Prostate gland (tissue), 2 donors: ENCODE measurements at regions not wholly inside any gene's neighbourhood (a gene's known extent, or its start where the extent isn't known, plus 50 kb on each side); places are given as distances from the start of the nearest gene placed in this dataset.

ENCODE experiments used
- DNase-seq: peaks from one replicate; pipeline ENCODE4 v3.0.0-alpha.2; 2019; ENCODE audit warnings: low spot score
- H3K27ac ChIP-seq, 2 donors: fragments of 200-600 bp; sonication (generic); 2 replicates each; pipeline ENCODE4 v1.5.1; 2017 to 2019
- H3K27me3 ChIP-seq: fragments of 200-600 bp; sonication (generic); replicated peaks from 2 replicates; pipeline ENCODE4 v1.5.1; 2019; ENCODE audit not compliant: insufficient read depth
- H3K36me3 ChIP-seq, 2 donors: fragments of 200-600 bp; sonication (generic); 1 replicate in 1 of 2; 2 replicates in 1 of 2; pipeline versions ENCODE4 v1.5.1 to v1.8.1; 2017 to 2019
- H3K4me1 ChIP-seq: fragments of 200-600 bp; sonication (generic); replicated peaks from 2 replicates; pipeline ENCODE4 v1.5.1; 2019
- H3K4me3 ChIP-seq, 2 donors: fragments of 200-600 bp; sonication (generic); 2 replicates each; pipeline ENCODE4 v1.5.1; 2017 to 2019
- H3K9me3 ChIP-seq: fragments of 200-600 bp; sonication (generic); 2 replicates; pipeline ENCODE4 v1.5.1; 2017
- CTCF ChIP-seq, 4 experiments: fragments of 200-600 bp in 2 of 4; fragments of 450-650 bp in 2 of 4; sonication (generic) in 2 of 4; IDR thresholded peaks; 1 replicate in 3 of 4; 2 replicates in 1 of 4; pipeline ENCODE4 v1.5.1; 2016 to 2019; ENCODE audit warnings: antibody characterized with exemption in 4 of 4, mild to moderate bottlenecking in 2 of 4, moderate library complexity in 2 of 4
- POLR2A ChIP-seq: fragments of 450-650 bp; IDR thresholded peaks from one replicate; pipeline ENCODE4 v1.6.1; 2016; ENCODE audit warnings: antibody characterized with exemption, mild to moderate bottlenecking
- POLR2AphosphoS5 ChIP-seq: sonication (generic); formaldehyde crosslinking; IDR thresholded peaks from one replicate; pipeline ENCODE4 v1.6.1; 2017; ENCODE audit warnings: antibody characterized with exemption
- WGBS: methylation state at CpG from one replicate; pipeline ENCODE4 v1.1.5; 2018; 5-methylcytosine and 5-hydroxymethylcytosine counted together
- intact Hi-C: fragments of 100-400 bp; cut with DNase I; formaldehyde crosslinking; loops from one replicate; pipeline ENCODE4 v1.14.2; 2022

- Histone ChIP-seq H3K4me1 (no peaks in the 10 kb centered on the region), H3K27me3 (no peaks in the 10 kb centered on the region), H3K9me3 (no peaks in the 10 kb centered on the region), H3K36me3 (no peaks in the 10 kb centered on the region), H3K27ac (no peak overlapping the region), H3K4me3 (no peak overlapping the region)
- WGBS, result 66% methylated on average over 23 of the region's 23 CpGs
- TF ChIP-seq POLR2AphosphoS5 (no peak), POLR2A (no peak), CTCF (IDR thresholded peaks at IDR 0.05) (no peak)
- intact Hi-C loops, result no loop called here
- DNase-seq, result no peak
Measured at GRCh38 chr7:3094701-3095445, 51.2 kb upstream of the CARD11 start.

- Histone ChIP-seq H3K4me1 (no peaks in the 10 kb centered on the region), H3K27me3 (no peaks in the 10 kb centered on the region), H3K9me3 (no peaks in the 10 kb centered on the region), H3K36me3 (no peaks in the 10 kb centered on the region), H3K27ac (no peak overlapping the region), H3K4me3 (no peak overlapping the region)
- TF ChIP-seq CTCF (IDR thresholded peaks at IDR 0.05) (no peak), POLR2AphosphoS5 (no peak), POLR2A (no peak)
- no peak for DNase-seq
- intact Hi-C loops, result no loop called here
- 100% methylated on average over 1 of the region's 1 CpG for WGBS
Measured at GRCh38 chr7:3097734-3098133, 54.1 kb upstream of the CARD11 start.

GRCh38 chr7:3102159-3102558, 58.5 kb upstream of the CARD11 start:
- Histone ChIP-seq H3K27me3 (no peaks in the 10 kb centered on the region), H3K27ac (peak overlapping the region in 1 of 2 donors; percentile 52), H3K36me3 (no peaks in the 10 kb centered on the region), H3K4me3 (no peak overlapping the region), H3K4me1 (peaks cover 4% of the 10 kb centered on the region), H3K9me3 (no peaks in the 10 kb centered on the region)
- intact Hi-C loops, result no loop called here
- no peak for TF ChIP-seq POLR2A
- peak; percentile 53 for TF ChIP-seq POLR2AphosphoS5
- no peak for DNase-seq
- WGBS, result 8% methylated on average over 2 of the region's 2 CpGs

- H3K36me3 ChIP-seq, result no peaks in the 10 kb centered on the region
- H3K4me3 ChIP-seq, result no peak overlapping the region
- WGBS, result 75% methylated on average over 12 of the region's 12 CpGs
- peak overlapping the region in 1 of 2 donors; percentile 19 for H3K27ac ChIP-seq
- intact Hi-C loops, result no loop called here
- H3K27me3 ChIP-seq, result no peaks in the 10 kb centered on the region
- no peak for DNase-seq
- H3K9me3 ChIP-seq, result no peaks in the 10 kb centered on the region
- H3K4me1 ChIP-seq, result peaks cover 4% of the 10 kb centered on the region
- no peak for TF ChIP-seq POLR2AphosphoS5
Measured at GRCh38 chr7:3103614-3104398, 60.1 kb upstream of the CARD11 start.

- intact Hi-C loops, result no loop called here
- no peaks in the 10 kb centered on the region for H3K36me3 ChIP-seq
- H3K27ac ChIP-seq, result peak overlapping the region in 1 of 2 donors; percentile 58
- no peaks in the 10 kb centered on the region for H3K9me3 ChIP-seq
- DNase-seq, result no peak
- no peak overlapping the region for H3K4me3 ChIP-seq
- TF ChIP-seq CTCF (IDR thresholded peaks at IDR 0.05) (no peak), POLR2A (no peak), POLR2AphosphoS5 (no peak)
- H3K27me3 ChIP-seq, result no peaks in the 10 kb centered on the region
- peaks cover 13% of the 10 kb centered on the region for H3K4me1 ChIP-seq
Measured at GRCh38 chr7:3105856-3106255, 62.2 kb upstream of the CARD11 start.
